HepG2 (cell line): ENCODE measurements at regions not wholly inside any gene's neighbourhood (a gene's known extent, or its start where the extent isn't known, plus 50 kb on each side); places are given as distances from the start of the nearest gene placed in this dataset.
"Not testable (repeated sequence)": the region's sequence is repeated elsewhere in the genome, so short reads cannot be mapped to it uniquely, and the experiment has no call there.

ENCODE experiments used
- ATAC-seq: fragments of 200-7000 bp; cut with Tn5 transposase; 3 replicates; pipeline ENCODE4 v1.9.1; 2020; ENCODE audit warnings: mild to moderate bottlenecking, moderate library complexity
- BruUV-seq: library from RNA; stranded (reverse); fragments of 400-500 nt; replicated peaks from 2 replicates; lab custom pipeline; 2021; lab: Mats Ljungman, UMichigan
- CTCF ChIA-PET: fragments of 300-600 bp; formaldehyde crosslinking; extraction: SDS; loops from one replicate; lab custom pipeline; 2021; ENCODE audit warnings: low total read pairs, inconsistent platforms, low intra/inter-chr PET ratio; lab: Yijun Ruan, JAX
- POLR2A ChIA-PET: fragments of 350-600 bp; sonication (Branson Sonifier 250); formaldehyde crosslinking; loops from one replicate; lab custom pipeline; 2020; ENCODE audit warnings: antibody characterized with exemption, inconsistent platforms; lab: Yijun Ruan, JAX
- DNase-seq: peaks from one replicate; pipeline ENCODE4 v3.0.0-alpha.2; 2015; ENCODE audit warnings: low spot score
- FAIRE-seq: peaks from 3 replicates; lab custom pipeline; 2011; peaks lifted over from hg19 to GRCh38; lab: Jason Lieb, UNC
- H2AFZ ChIP-seq: one replicate; pipeline ENCODE4 v1.6.1; 2011; ENCODE audit warnings: low read length, inconsistent platforms
- H3K27ac ChIP-seq: fragments of 300-600 bp; 3 replicates; pipeline ENCODE4 v1.8.0; 2011; ENCODE audit warnings: mixed run types, mild to moderate bottlenecking, mixed read lengths, low read length, inconsistent platforms; ENCODE audit not compliant: insufficient read depth; ENCODE audit errors: extremely low read length
- H3K27me3 ChIP-seq, 2 experiments: fragments of 200-600 bp in 1 of 2; 2 replicates in 1 of 2; 3 replicates in 1 of 2; pipeline versions ENCODE4 v1.6.0 to v1.8.0; 2011; ENCODE audit warnings: low read length in 2 of 2, mild to moderate bottlenecking in 2 of 2, moderate library complexity in 2 of 2, inconsistent platforms in 1 of 2; ENCODE audit not compliant: insufficient read depth in 2 of 2, control insufficient read depth in 1 of 2
- H3K36me3 ChIP-seq, 2 experiments: fragments of 200-600 bp in 1 of 2; replicated peaks in 1 of 2; 2 replicates in 1 of 2; 3 replicates in 1 of 2; pipeline versions ENCODE4 v1.5.1 to v1.8.0; 2011; ENCODE audit warnings: low read length in 2 of 2, inconsistent platforms in 1 of 2; ENCODE audit not compliant: insufficient read depth in 2 of 2, control insufficient read depth in 1 of 2
- H3K4me1 ChIP-seq: 2 replicates; pipeline ENCODE4 v1.5.1; 2012; ENCODE audit warnings: low read length, inconsistent platforms; ENCODE audit not compliant: insufficient read depth
- H3K4me2 ChIP-seq: 2 replicates; pipeline ENCODE4 v1.6.0; 2011; ENCODE audit warnings: low read depth, low read length, inconsistent platforms
- H3K4me3 ChIP-seq, 3 experiments: fragments of 200-600 bp in 1 of 3; sonication (generic), shearing (Covaris generic) in 1 of 3; replicated peaks in 1 of 3; 2 replicates each; pipeline ENCODE4 v1.5.1; 2011 to 2016; ENCODE audit warnings: low read length in 3 of 3, inconsistent platforms in 2 of 3, low read depth in 2 of 3, mild to moderate bottlenecking in 2 of 3, control low read depth in 1 of 3, mixed read lengths in 1 of 3; ENCODE audit not compliant: insufficient read depth in 1 of 3
- H3K79me2 ChIP-seq: one replicate; pipeline ENCODE4 v1.6.1; 2011; ENCODE audit warnings: low read length, inconsistent platforms; ENCODE audit not compliant: insufficient read depth
- H3K9ac ChIP-seq: 2 replicates; pipeline ENCODE4 v1.6.0; 2011; ENCODE audit warnings: mild to moderate bottlenecking, low read depth, low read length, inconsistent platforms; ENCODE audit not compliant: insufficient read depth
- H3K9me3 ChIP-seq: 2 replicates; pipeline ENCODE4 v1.5.1; 2012; ENCODE audit warnings: mild to moderate bottlenecking, low read length
- H4K20me1 ChIP-seq: 2 replicates; pipeline ENCODE4 v1.6.0; 2011; ENCODE audit warnings: inconsistent platforms, mild to moderate bottlenecking, low read length, moderate library complexity; ENCODE audit not compliant: insufficient read depth
- ATF7 ChIP-seq, 2 experiments: fragments of 450-650 bp in 1 of 2; sonication (generic) in 1 of 2; formaldehyde crosslinking in 1 of 2; IDR thresholded peaks; 2 replicates each; pipeline versions ENCODE4 v1.4.0 to v1.6.1; 2016 to 2020; ENCODE audit warnings: antibody characterized with exemption in 1 of 2, mild to moderate bottlenecking in 1 of 2, missing genetic modification reagents in 1 of 2
- IKZF4 ChIP-seq: sonication (generic); formaldehyde crosslinking; IDR thresholded peaks from 2 replicates; pipeline ENCODE4 v1.5.1; 2020; ENCODE audit warnings: borderline replicate concordance, mild to moderate bottlenecking, low read depth, missing genetic modification reagents; ENCODE audit errors: not compliant biosample characterization
- MATR3 ChIP-seq: sonication (generic); formaldehyde crosslinking; IDR thresholded peaks from 2 replicates; pipeline ENCODE4 v1.4.0; 2020; ENCODE audit warnings: missing genetic modification reagents
- PTBP1 ChIP-seq: fragments of 200-400 bp; formaldehyde crosslinking; IDR thresholded peaks from 2 replicates; pipeline ENCODE4 v1.6.1; 2018; ENCODE audit warnings: low read length, low read depth; ENCODE audit not compliant: poor library complexity, severe bottlenecking
- TBP ChIP-seq: sonication (generic); formaldehyde crosslinking; IDR thresholded peaks from 2 replicates; pipeline ENCODE4 v1.5.0; 2020; ENCODE audit warnings: missing genetic modification reagents
- ZNF251 ChIP-seq: sonication (generic); formaldehyde crosslinking; IDR thresholded peaks from 2 replicates; pipeline ENCODE4 v1.9.0; 2021; ENCODE audit warnings: mild to moderate bottlenecking, missing genetic modification reagents
- ZNF562 ChIP-seq: sonication (generic); formaldehyde crosslinking; IDR thresholded peaks from 2 replicates; pipeline ENCODE4 v1.8.0; 2022; ENCODE audit warnings: missing genetic modification reagents, borderline replicate concordance
- ZNF782 ChIP-seq: sonication (generic); formaldehyde crosslinking; IDR thresholded peaks from 2 replicates; pipeline ENCODE4 v1.4.0; 2020; ENCODE audit warnings: missing genetic modification reagents, mild to moderate bottlenecking, borderline replicate concordance
- WGBS: methylation state at CpG from one replicate; pipeline ENCODE4 v1.1.6; 2017; ENCODE audit warnings: low lambda C conversion rate; 5-methylcytosine and 5-hydroxymethylcytosine counted together
- in situ Hi-C: cut with HindIII; loops from 2 replicates; pipeline ENCODE4 v1.10.0; 2017; ENCODE audit warnings: low pct_unique_long_range_greater_than_20kb; ENCODE audit not compliant: extremely low pct_ligation_motif_present
- intact Hi-C: fragments of 100-400 bp; cut with micrococcal nuclease; formaldehyde crosslinking; loops from one replicate; pipeline ENCODE4 v1.10.0; 2022; ENCODE audit not compliant: unreplicated experiment
- TF ChIP-seq, protein P1 (sequence below): sonication (generic); formaldehyde crosslinking; IDR thresholded peaks from 2 replicates; pipeline ENCODE4 v1.4.0; 2020; ENCODE audit warnings: mild to moderate bottlenecking, missing genetic modification reagents
- TF ChIP-seq, protein P2 (sequence below): sonication (generic); formaldehyde crosslinking; IDR thresholded peaks from 2 replicates; pipeline ENCODE4 v1.4.0; 2020; ENCODE audit warnings: mild to moderate bottlenecking, missing genetic modification reagents

DNA sequence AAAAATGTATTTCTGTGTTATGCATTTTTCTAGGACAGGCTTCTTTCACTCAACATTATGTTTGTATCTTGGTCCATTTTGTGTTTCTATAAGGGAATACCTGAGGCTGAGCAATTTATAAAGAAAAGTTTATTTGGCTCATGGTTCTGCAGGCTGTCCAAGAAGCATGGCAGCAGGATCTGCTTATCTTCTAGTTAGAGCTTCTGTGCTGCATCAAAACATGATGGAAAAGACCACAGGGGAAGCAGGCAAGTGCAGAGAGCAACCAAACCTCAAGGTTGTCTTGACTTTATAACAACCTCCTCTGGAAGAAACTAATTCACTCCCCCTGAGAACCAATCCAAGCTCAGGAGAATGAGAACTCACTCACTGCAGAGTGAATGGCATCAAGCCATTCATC is 1601.0 kb upstream of the NUDT12 start:
- TF ChIP-seq TBP (CRISPR knock-in tag) (no peak), ZNF562 (CRISPR knock-in tag) (no peak), MATR3 (no peak), ATF7 (IDR thresholded peaks at IDR 0.05) (no peak), ATF7 (CRISPR knock-in tag; IDR thresholded peaks at IDR 0.05) (no peak), ZNF251 (CRISPR knock-in tag) (no peak), IKZF4 (CRISPR knock-in tag) (no peak), PTBP1 (no peak), ZNF782 (no peak)
- TF ChIP-seq, protein P1, sequence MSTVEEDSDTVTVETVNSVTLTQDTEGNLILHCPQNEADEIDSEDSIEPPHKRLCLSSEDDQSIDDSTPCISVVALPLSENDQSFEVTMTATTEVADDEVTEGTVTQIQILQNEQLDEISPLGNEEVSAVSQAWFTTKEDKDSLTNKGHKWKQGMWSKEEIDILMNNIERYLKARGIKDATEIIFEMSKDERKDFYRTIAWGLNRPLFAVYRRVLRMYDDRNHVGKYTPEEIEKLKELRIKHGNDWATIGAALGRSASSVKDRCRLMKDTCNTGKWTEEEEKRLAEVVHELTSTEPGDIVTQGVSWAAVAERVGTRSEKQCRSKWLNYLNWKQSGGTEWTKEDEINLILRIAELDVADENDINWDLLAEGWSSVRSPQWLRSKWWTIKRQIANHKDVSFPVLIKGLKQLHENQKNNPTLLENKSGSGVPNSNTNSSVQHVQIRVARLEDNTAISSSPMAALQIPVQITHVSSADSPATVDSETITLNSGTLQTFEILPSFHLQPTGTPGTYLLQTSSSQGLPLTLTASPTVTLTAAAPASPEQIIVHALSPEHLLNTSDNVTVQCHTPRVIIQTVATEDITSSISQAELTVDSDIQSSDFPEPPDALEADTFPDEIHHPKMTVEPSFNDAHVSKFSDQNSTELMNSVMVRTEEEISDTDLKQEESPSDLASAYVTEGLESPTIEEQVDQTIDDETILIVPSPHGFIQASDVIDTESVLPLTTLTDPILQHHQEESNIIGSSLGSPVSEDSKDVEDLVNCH, result no peak
- TF ChIP-seq, protein P2, sequence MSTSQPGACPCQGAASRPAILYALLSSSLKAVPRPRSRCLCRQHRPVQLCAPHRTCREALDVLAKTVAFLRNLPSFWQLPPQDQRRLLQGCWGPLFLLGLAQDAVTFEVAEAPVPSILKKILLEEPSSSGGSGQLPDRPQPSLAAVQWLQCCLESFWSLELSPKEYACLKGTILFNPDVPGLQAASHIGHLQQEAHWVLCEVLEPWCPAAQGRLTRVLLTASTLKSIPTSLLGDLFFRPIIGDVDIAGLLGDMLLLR (CRISPR knock-in tag), result no peak
- intact Hi-C loops, result no loop called here
- no peaks in the 10 kb centered on the region for H4K20me1 ChIP-seq
- H3K79me2 ChIP-seq, result no peaks in the 10 kb centered on the region
- no TSS peak for BruUV-seq
- no peaks in the 10 kb centered on the region for H3K36me3 ChIP-seq
- no peaks in the 10 kb centered on the region for H3K9me3 ChIP-seq
- ATAC-seq (no peak), FAIRE-seq (no peak), DNase-seq (no peak)
- H3K27ac ChIP-seq, result no peak overlapping the region
- ChIA-PET POLR2A (no interaction called here), CTCF (no interaction called here)
- no peak overlapping the region for H3K4me3 ChIP-seq
- in situ Hi-C loops, result no loop called here
- H3K27me3 ChIP-seq, result no peaks in the 10 kb centered on the region
- no peak overlapping the region for H3K4me2 ChIP-seq
- no peak overlapping the region for H3K9ac ChIP-seq
- H3K4me1 ChIP-seq, result no peaks in the 10 kb centered on the region
- H2AFZ ChIP-seq, result no peak overlapping the region

DNA sequence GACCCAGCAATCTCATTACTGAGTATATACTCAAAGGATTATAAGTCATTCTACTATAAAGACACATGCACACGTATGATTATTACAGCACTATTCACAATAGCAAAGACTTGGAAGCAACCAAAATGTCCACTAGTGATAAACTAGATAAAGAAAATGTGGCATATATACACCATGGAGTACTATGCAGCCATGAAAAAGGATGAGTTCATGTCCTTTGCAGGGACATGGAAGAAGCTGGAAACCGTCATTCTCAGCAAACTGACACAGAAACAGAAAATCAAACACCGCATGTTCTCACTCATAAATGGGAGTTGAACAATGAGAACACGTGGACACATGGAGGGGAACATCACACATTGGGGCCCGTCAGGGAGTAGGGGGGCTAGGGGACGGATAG is 1600.0 kb upstream of the NUDT12 start:
- in situ Hi-C loops, POLR2A ChIA-PET, H3K4me1 ChIP-seq: not testable (repeated sequence)

More for the DNA sequence above, 1600.0 kb upstream of the NUDT12 start:
- 27% methylated on average over 6 of the region's 6 CpGs for WGBS
- ATAC-seq, H3K9me3 ChIP-seq, H4K20me1 ChIP-seq, H3K4me3 ChIP-seq, DNase-seq, H2AFZ ChIP-seq, BruUV-seq, CTCF ChIA-PET, intact Hi-C loops, H3K27ac ChIP-seq, FAIRE-seq, H3K4me2 ChIP-seq, H3K9ac ChIP-seq, H3K27me3 ChIP-seq, H3K79me2 ChIP-seq, H3K36me3 ChIP-seq: not testable (repeated sequence)
